HEK293 (cell line): ENCODE measurements at regions not wholly inside any gene's neighbourhood (a gene's known extent, or its start where the extent isn't known, plus 50 kb on each side); places are given as distances from the start of the nearest gene placed in this dataset.

Experiments used
- CTCF ChIA-PET: fragments of 350-600 bp; formaldehyde crosslinking; extraction: SDS; loops from one replicate; lab custom pipeline; 2021; ENCODE audit warnings: antibody characterized with exemption; lab: Yijun Ruan, JAX
- POLR2A ChIA-PET: fragments of 300-600 bp; formaldehyde crosslinking; extraction: SDS; loops from one replicate; lab custom pipeline; 2020; ENCODE audit warnings: antibody characterized with exemption, inconsistent platforms; lab: Yijun Ruan, JAX
- H3K27ac ChIP-seq: fragments of 200-500 bp; sonication (Bioruptor generic); 2 replicates; pipeline ENCODE4 v1.5.1; 2014; ENCODE audit warnings: low read depth, low read length, control low read depth, inconsistent platforms; ENCODE audit errors: extremely low read depth
- H3K36me3 ChIP-seq, 2 experiments: fragments of 200-500 bp in 1 of 2; sonication (Bioruptor generic) in 1 of 2; 1 replicate in 1 of 2; 2 replicates in 1 of 2; pipeline ENCODE4 v1.5.1; 2014 to 2017; ENCODE audit warnings: inconsistent platforms in 2 of 2, low read length in 2 of 2; ENCODE audit not compliant: control insufficient read depth in 2 of 2, insufficient read depth in 1 of 2
- H3K4me1 ChIP-seq: fragments of 200-500 bp; sonication (Bioruptor generic); 2 replicates; pipeline ENCODE4 v1.5.1; 2014; ENCODE audit warnings: mild to moderate bottlenecking, low read length, inconsistent platforms; ENCODE audit not compliant: control insufficient read depth, insufficient read depth
- H3K4me3 ChIP-seq: 2 replicates; pipeline ENCODE4 v1.5.1; 2011; ENCODE audit warnings: low read depth, mild to moderate bottlenecking, control low read depth, low read length, moderate library complexity
- H3K9me3 ChIP-seq: fragments of 200-500 bp; sonication (Bioruptor generic); 2 replicates; pipeline ENCODE4 v1.5.1; 2014; ENCODE audit warnings: low read depth, low read length, inconsistent platforms; ENCODE audit not compliant: control insufficient read depth, insufficient read depth
- KLF10 ChIP-seq: fragments of 450-650 bp; IDR thresholded peaks from 2 replicates; pipeline ENCODE4 v1.5.1; 2018; ENCODE audit warnings: missing biosample characterization, mild to moderate bottlenecking, missing genetic modification characterization
- OSR2 ChIP-seq: fragments of 450-650 bp; formaldehyde crosslinking; IDR thresholded peaks from 2 replicates; pipeline ENCODE4 v1.5.1; 2016; ENCODE audit warnings: missing biosample characterization, missing genetic modification characterization
- PRDM2 ChIP-seq: fragments of 450-650 bp; formaldehyde crosslinking; IDR thresholded peaks from 2 replicates; pipeline ENCODE4 v1.5.1; 2016; ENCODE audit warnings: missing biosample characterization, missing genetic modification characterization, borderline replicate concordance
- ZNF140 ChIP-seq: fragments of 450-650 bp; formaldehyde crosslinking; IDR thresholded peaks from 2 replicates; pipeline ENCODE4 v1.5.1; 2016; ENCODE audit warnings: missing biosample characterization, missing genetic modification characterization
- ZNF169 ChIP-seq: fragments of 450-650 bp; formaldehyde crosslinking; IDR thresholded peaks from 2 replicates; pipeline ENCODE4 v1.5.1; 2016; ENCODE audit warnings: missing biosample characterization, missing genetic modification characterization
- ZNF211 ChIP-seq: fragments of 450-650 bp; formaldehyde crosslinking; IDR thresholded peaks from 2 replicates; pipeline ENCODE4 v1.5.1; 2016; ENCODE audit warnings: low read depth, missing biosample characterization, missing genetic modification characterization
- ZNF362 ChIP-seq: fragments of 450-650 bp; formaldehyde crosslinking; IDR thresholded peaks from 2 replicates; pipeline ENCODE4 v1.5.1; 2016; ENCODE audit warnings: missing biosample characterization, missing genetic modification characterization
- ZNF433 ChIP-seq: fragments of 450-650 bp; formaldehyde crosslinking; IDR thresholded peaks from 2 replicates; pipeline ENCODE4 v1.5.1; 2016; ENCODE audit warnings: missing biosample characterization, missing genetic modification characterization, low read depth
- ZNF513 ChIP-seq: fragments of 450-650 bp; IDR thresholded peaks from 2 replicates; pipeline ENCODE4 v1.5.1; 2018; ENCODE audit warnings: missing biosample characterization, missing genetic modification characterization
- ZNF514 ChIP-seq: fragments of 450-650 bp; formaldehyde crosslinking; IDR thresholded peaks from 2 replicates; pipeline ENCODE4 v1.5.1; 2016; ENCODE audit warnings: missing biosample characterization, missing genetic modification characterization
- ZNF521 ChIP-seq: fragments of 450-650 bp; formaldehyde crosslinking; IDR thresholded peaks from 2 replicates; pipeline ENCODE4 v1.5.1; 2017; ENCODE audit warnings: missing biosample characterization, mild to moderate bottlenecking, missing genetic modification characterization
- ZNF707 ChIP-seq: fragments of 450-650 bp; formaldehyde crosslinking; IDR thresholded peaks from 2 replicates; pipeline ENCODE4 v1.5.1; 2016; ENCODE audit warnings: missing biosample characterization, missing genetic modification characterization
- ZNF785 ChIP-seq: fragments of 450-650 bp; formaldehyde crosslinking; IDR thresholded peaks from 2 replicates; pipeline ENCODE4 v1.5.1; 2016; ENCODE audit warnings: missing biosample characterization, missing genetic modification characterization
- ZNF792 ChIP-seq: fragments of 450-650 bp; formaldehyde crosslinking; IDR thresholded peaks from 2 replicates; pipeline ENCODE4 v1.5.1; 2016; ENCODE audit warnings: missing biosample characterization, missing genetic modification characterization
- ZSCAN5A ChIP-seq: fragments of 450-650 bp; formaldehyde crosslinking; IDR thresholded peaks from 2 replicates; pipeline ENCODE4 v1.5.1; 2016; ENCODE audit warnings: missing biosample characterization, missing genetic modification characterization
- TF ChIP-seq, protein P1 (sequence below): fragments of 450-650 bp; formaldehyde crosslinking; IDR thresholded peaks from 2 replicates; pipeline ENCODE4 v1.5.1; 2017; ENCODE audit warnings: missing biosample characterization, missing genetic modification characterization
- TF ChIP-seq, protein P2 (sequence below): fragments of 450-650 bp; formaldehyde crosslinking; IDR thresholded peaks from 2 replicates; pipeline ENCODE4 v1.5.1; 2016; ENCODE audit warnings: missing biosample characterization, missing genetic modification characterization

DNA sequence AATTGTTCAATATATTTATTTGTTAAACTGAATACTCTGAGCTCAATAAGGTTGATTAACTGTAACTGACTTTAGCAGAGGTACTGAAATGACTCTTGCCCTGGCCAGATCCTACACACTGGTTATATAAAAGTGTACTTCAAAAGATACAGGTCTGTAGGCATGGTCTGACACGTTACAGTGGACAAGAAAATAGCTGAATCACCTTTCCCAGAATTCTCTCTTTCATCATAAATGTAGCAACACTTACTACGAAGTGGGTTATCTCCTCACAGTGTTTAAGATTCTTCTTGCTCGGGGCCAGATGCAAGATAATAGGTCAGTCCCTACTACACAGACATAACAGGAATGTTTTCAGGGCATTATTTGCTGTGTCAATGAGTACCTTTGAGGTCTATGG, 107.0 kb upstream of the ZC3H15 start:
- Histone ChIP-seq H3K27ac (no peak overlapping the region), H3K4me3 (no peak overlapping the region), H3K4me1 (no peaks in the 10 kb centered on the region), H3K9me3 (no peaks in the 10 kb centered on the region), H3K36me3 (no peaks in the 10 kb centered on the region)
- CTCF ChIA-PET = no interaction called here
- POLR2A ChIA-PET = no interaction called here
- TF ChIP-seq ZNF521 = no peak
- TF ChIP-seq ZNF169 (tag by site-specific recombination) = no peak
- no peak for TF ChIP-seq OSR2 (tag by site-specific recombination)
- no peak for TF ChIP-seq ZNF707 (tag by site-specific recombination)
- no peak for TF ChIP-seq ZNF140
- no peak for TF ChIP-seq ZNF362 (tag by site-specific recombination)
- no peak for TF ChIP-seq ZNF513 (tag by site-specific recombination)
- no peak for TF ChIP-seq KLF10
- TF ChIP-seq ZNF433 (tag by site-specific recombination) = no peak
- no peak for TF ChIP-seq ZNF785 (tag by site-specific recombination)
- TF ChIP-seq, protein P1, sequence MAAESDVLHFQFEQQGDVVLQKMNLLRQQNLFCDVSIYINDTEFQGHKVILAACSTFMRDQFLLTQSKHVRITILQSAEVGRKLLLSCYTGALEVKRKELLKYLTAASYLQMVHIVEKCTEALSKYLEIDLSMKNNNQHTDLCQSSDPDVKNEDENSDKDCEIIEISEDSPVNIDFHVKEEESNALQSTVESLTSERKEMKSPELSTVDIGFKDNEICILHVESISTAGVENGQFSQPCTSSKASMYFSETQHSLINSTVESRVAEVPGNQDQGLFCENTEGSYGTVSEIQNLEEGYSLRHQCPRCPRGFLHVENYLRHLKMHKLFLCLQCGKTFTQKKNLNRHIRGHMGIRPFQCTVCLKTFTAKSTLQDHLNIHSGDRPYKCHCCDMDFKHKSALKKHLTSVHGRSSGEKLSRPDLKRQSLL = no peak
- no peak for TF ChIP-seq ZNF211
- TF ChIP-seq, protein P2, sequence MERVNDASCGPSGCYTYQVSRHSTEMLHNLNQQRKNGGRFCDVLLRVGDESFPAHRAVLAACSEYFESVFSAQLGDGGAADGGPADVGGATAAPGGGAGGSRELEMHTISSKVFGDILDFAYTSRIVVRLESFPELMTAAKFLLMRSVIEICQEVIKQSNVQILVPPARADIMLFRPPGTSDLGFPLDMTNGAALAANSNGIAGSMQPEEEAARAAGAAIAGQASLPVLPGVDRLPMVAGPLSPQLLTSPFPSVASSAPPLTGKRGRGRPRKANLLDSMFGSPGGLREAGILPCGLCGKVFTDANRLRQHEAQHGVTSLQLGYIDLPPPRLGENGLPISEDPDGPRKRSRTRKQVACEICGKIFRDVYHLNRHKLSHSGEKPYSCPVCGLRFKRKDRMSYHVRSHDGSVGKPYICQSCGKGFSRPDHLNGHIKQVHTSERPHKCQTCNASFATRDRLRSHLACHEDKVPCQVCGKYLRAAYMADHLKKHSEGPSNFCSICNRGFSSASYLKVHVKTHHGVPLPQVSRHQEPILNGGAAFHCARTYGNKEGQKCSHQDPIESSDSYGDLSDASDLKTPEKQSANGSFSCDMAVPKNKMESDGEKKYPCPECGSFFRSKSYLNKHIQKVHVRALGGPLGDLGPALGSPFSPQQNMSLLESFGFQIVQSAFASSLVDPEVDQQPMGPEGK (tag by site-specific recombination) = no peak
- no peak for TF ChIP-seq PRDM2
- no peak for TF ChIP-seq ZNF792
- no peak for TF ChIP-seq ZNF514 (tag by site-specific recombination)
- no peak for TF ChIP-seq ZSCAN5A
